A673 (cell line): ENCODE measurements at regions not wholly inside any gene's neighbourhood (a gene's known extent, or its start where the extent isn't known, plus 50 kb on each side); places are given as distances from the start of the nearest gene placed in this dataset.

Source experiments
- BruUV-seq: library from RNA; stranded (reverse); fragments of 400-500 nt; replicated peaks from 2 replicates; lab custom pipeline; 2021; lab: Mats Ljungman, UMichigan
- CTCF ChIA-PET: fragments of 300-600 bp; sonication (Branson Sonifier 250); formaldehyde crosslinking; loops from one replicate; lab custom pipeline; 2022; ENCODE audit warnings: antibody characterized with exemption; lab: Charles Lee
- POLR2A ChIA-PET: fragments of 300-600 bp; sonication (Branson Sonifier 250); formaldehyde crosslinking; loops from one replicate; lab custom pipeline; 2022; ENCODE audit warnings: antibody characterized with exemption; ENCODE audit not compliant: low non-redundant PET; lab: Charles Lee
- DNase-seq: peaks from one replicate; pipeline ENCODE4 v3.0.0-alpha.2; 2015; ENCODE audit warnings: low spot score
- H3K27ac ChIP-seq: fragments of 200-600 bp; sonication (generic); 2 replicates; pipeline ENCODE4 v1.5.1; 2016; ENCODE audit warnings: mixed run types, low read depth, mild to moderate bottlenecking, mixed read lengths, antibody characterized with exemption, low read length; ENCODE audit not compliant: poor library complexity, severe bottlenecking
- H3K27me3 ChIP-seq: fragments of 200-600 bp; sonication (generic); replicated peaks from 2 replicates; pipeline ENCODE4 v1.6.1; 2017; ENCODE audit warnings: mixed run types, low read depth, mild to moderate bottlenecking, mixed read lengths, antibody characterized with exemption, low read length; ENCODE audit not compliant: insufficient read depth, poor library complexity
- H3K36me3 ChIP-seq: fragments of 200-600 bp; sonication (generic); 2 replicates; pipeline ENCODE4 v1.6.1; 2016; ENCODE audit warnings: mixed run types, mild to moderate bottlenecking, mixed read lengths, antibody characterized with exemption, low read length; ENCODE audit not compliant: insufficient read depth, poor library complexity, severe bottlenecking
- H3K4me1 ChIP-seq: fragments of 200-600 bp; sonication (generic); 2 replicates; pipeline ENCODE4 v1.6.1; 2017; ENCODE audit warnings: mixed run types, mild to moderate bottlenecking, mixed read lengths, antibody characterized with exemption, low read length; ENCODE audit not compliant: insufficient read depth, poor library complexity, severe bottlenecking
- H3K4me3 ChIP-seq: fragments of 200-600 bp; sonication (generic); 2 replicates; pipeline ENCODE4 v1.5.1; 2016; ENCODE audit warnings: low read depth, mixed run types, mild to moderate bottlenecking, mixed read lengths, low read length; ENCODE audit not compliant: poor library complexity, severe bottlenecking
- H3K9me3 ChIP-seq: fragments of 200-600 bp; sonication (generic); 2 replicates; pipeline ENCODE4 v1.6.1; 2016; ENCODE audit warnings: mixed run types, low read depth, mild to moderate bottlenecking, mixed read lengths, antibody characterized with exemption, low read length; ENCODE audit not compliant: poor library complexity, severe bottlenecking
- EZH2 ChIP-seq: fragments of 200-600 bp; sonication (generic); IDR thresholded peaks from 2 replicates; pipeline ENCODE4 v1.6.1; 2017; ENCODE audit warnings: borderline replicate concordance, low read depth, mild to moderate bottlenecking, mixed read lengths, antibody characterized with exemption, low read length; ENCODE audit not compliant: poor library complexity, severe bottlenecking
- intact Hi-C: fragments of 100-400 bp; cut with micrococcal nuclease; formaldehyde crosslinking; loops from one replicate; pipeline ENCODE4 v1.10.0; 2022; ENCODE audit not compliant: unreplicated experiment
- TF ChIP-seq, protein P1 (sequence below): fragments of 300-800, 200-600 bp; sonication (generic); conservative IDR thresholded peaks from 2 replicates; pipeline ENCODE4 v1.5.1; 2017; ENCODE audit warnings: low read depth, mild to moderate bottlenecking, antibody characterized with exemption, low read length, moderate library complexity, mixed read lengths

DNA sequence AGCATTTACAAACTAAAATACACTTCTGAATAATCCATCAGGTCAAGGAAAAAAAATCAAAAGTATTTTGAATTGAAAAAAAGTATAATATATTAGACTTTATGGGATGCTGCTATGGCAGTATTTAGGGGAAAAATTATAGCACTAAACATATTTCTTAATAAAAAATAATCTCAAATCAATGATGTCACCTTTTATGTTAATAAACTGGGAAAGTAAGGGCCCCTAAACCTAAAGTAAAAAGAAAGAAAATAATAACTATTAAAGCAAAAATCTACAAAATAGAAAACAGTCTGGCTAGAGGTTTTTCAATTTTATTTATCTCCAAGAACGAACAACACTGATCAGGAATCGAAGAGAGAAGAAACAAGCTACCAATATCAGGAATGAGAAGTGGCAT, 160.8 kb upstream of the PLXNA2 start:
- ChIA-PET POLR2A (no interaction called here), CTCF (no interaction called here)
- Histone ChIP-seq H3K27ac (no peak overlapping the region), H3K4me3 (no peak overlapping the region), H3K27me3 (peaks cover 2% of the 10 kb centered on the region), H3K36me3 (no peaks in the 10 kb centered on the region), H3K9me3 (no peaks in the 10 kb centered on the region), H3K4me1 (no peaks in the 10 kb centered on the region)
- no peak for TF ChIP-seq EZH2
- TF ChIP-seq, protein P1, sequence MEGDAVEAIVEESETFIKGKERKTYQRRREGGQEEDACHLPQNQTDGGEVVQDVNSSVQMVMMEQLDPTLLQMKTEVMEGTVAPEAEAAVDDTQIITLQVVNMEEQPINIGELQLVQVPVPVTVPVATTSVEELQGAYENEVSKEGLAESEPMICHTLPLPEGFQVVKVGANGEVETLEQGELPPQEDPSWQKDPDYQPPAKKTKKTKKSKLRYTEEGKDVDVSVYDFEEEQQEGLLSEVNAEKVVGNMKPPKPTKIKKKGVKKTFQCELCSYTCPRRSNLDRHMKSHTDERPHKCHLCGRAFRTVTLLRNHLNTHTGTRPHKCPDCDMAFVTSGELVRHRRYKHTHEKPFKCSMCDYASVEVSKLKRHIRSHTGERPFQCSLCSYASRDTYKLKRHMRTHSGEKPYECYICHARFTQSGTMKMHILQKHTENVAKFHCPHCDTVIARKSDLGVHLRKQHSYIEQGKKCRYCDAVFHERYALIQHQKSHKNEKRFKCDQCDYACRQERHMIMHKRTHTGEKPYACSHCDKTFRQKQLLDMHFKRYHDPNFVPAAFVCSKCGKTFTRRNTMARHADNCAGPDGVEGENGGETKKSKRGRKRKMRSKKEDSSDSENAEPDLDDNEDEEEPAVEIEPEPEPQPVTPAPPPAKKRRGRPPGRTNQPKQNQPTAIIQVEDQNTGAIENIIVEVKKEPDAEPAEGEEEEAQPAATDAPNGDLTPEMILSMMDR, result no peak
- no peak for DNase-seq
- intact Hi-C loops, result no loop called here
- BruUV-seq, result no TSS peak

DNA sequence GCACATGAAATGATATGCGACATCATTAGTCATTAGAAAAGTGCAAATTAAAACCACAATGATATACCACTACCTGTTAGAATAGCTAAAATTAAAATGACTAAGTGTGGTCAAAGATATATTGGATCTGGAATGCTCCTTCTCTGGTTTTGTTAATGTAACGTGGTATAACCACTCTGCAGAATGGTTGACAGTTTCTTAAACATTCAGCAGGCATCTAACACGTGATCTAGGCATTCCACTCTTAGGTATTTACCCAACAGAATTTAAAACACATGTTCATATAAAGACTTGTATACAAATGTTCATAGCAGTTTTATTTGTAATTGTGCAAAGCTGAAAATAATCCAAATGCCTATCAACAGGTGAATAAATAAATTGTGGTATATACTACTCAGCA, 165.0 kb upstream of the PLXNA2 start:
- DNase-seq, result no peak
- Histone ChIP-seq H3K4me3 (no peak overlapping the region), H3K4me1 (no peaks in the 10 kb centered on the region), H3K9me3 (no peaks in the 10 kb centered on the region), H3K27ac (no peak overlapping the region), H3K36me3 (no peaks in the 10 kb centered on the region), H3K27me3 (peaks cover 5% of the 10 kb centered on the region)
- ChIA-PET POLR2A (no interaction called here), CTCF (no interaction called here)
- TF ChIP-seq, protein P1, result no peak
- no peak for TF ChIP-seq EZH2
- BruUV-seq, result no TSS peak
- intact Hi-C loops, result no loop called here

DNA sequence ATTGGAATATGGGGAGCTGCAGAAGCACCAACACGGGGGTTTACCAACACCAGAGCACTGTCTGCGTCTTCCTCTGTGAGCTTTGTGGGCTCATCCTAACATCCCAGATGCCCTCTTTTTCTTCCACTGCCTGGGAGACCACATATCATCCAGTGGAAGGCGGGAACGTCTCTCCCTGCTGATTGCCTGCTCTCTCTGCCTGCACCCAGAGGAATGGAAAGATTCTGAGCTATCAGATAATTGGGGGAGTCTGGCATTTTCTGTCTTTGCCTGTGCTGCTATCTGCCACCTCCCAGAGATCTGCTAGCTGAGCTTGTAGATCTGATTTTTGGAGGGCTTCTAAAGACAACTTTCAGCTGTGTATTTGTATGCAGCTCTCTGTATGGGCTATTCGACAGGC, 166.2 kb upstream of the PLXNA2 start:
- peaks cover 10% of the 10 kb centered on the region for H3K27me3 ChIP-seq
- H3K4me3 ChIP-seq, result no peak overlapping the region
- H3K4me1 ChIP-seq, result no peaks in the 10 kb centered on the region
- ChIA-PET POLR2A (no interaction called here), CTCF (no interaction called here)
- H3K9me3 ChIP-seq, result no peaks in the 10 kb centered on the region
- no peaks in the 10 kb centered on the region for H3K36me3 ChIP-seq
- BruUV-seq, result no TSS peak
- DNase-seq, result no peak
- H3K27ac ChIP-seq, result no peak overlapping the region
- intact Hi-C loops, result no loop called here
- no peak for TF ChIP-seq EZH2
- TF ChIP-seq, protein P1, result no peak
